Ascending aorta (tissue), 2 donors: ENCODE measurements at regions not wholly inside any gene's neighbourhood (a gene's known extent, or its start where the extent isn't known, plus 50 kb on each side); places are given as distances from the start of the nearest gene placed in this dataset.

ENCODE experiments used
- DNase-seq, 2 donors: peaks; one replicate each; pipeline ENCODE4 v3.0.0-alpha.2; 2019; ENCODE audit warnings: low spot score in 2 of 2
- H3K27ac ChIP-seq, 2 donors: fragments of 200-600 bp; sonication (generic); one replicate each; pipeline ENCODE4 v1.5.1; 2016 to 2017; ENCODE audit warnings: mild to moderate bottlenecking in 1 of 2
- H3K27me3 ChIP-seq: fragments of 200-600 bp; sonication (generic); one replicate; pipeline ENCODE4 v1.5.1; 2017
- H3K36me3 ChIP-seq, 2 donors: fragments of 200-600 bp; sonication (generic); one replicate each; pipeline ENCODE4 v1.5.1; 2016
- H3K4me1 ChIP-seq, 2 donors: fragments of 200-600 bp; sonication (generic); one replicate each; pipeline ENCODE4 v1.5.1; 2016 to 2017; ENCODE audit warnings: mild to moderate bottlenecking in 1 of 2
- H3K4me3 ChIP-seq, 2 donors: fragments of 200-600 bp; sonication (generic); one replicate each; pipeline ENCODE4 v1.5.1; 2016 to 2017; ENCODE audit warnings: mild to moderate bottlenecking in 1 of 2
- H3K9me3 ChIP-seq, 2 donors: fragments of 200-600 bp; sonication (generic); one replicate each; pipeline ENCODE4 v1.5.1; 2016
- intact Hi-C: fragments of 100-400 bp; cut with DNase I; formaldehyde crosslinking; loops from one replicate; pipeline ENCODE4 v1.15.1; 2023
- TF ChIP-seq, protein P1 (sequence below), 3 experiments: fragments of 200-600 bp in 2 of 3; fragments of 450-650 bp in 1 of 3; sonication (generic) in 2 of 3; IDR thresholded peaks; one replicate each; pipeline ENCODE4 v1.5.1; 2016 to 2019; ENCODE audit warnings: antibody characterized with exemption in 3 of 3, mild to moderate bottlenecking in 1 of 3, moderate library complexity in 1 of 3

DNA sequence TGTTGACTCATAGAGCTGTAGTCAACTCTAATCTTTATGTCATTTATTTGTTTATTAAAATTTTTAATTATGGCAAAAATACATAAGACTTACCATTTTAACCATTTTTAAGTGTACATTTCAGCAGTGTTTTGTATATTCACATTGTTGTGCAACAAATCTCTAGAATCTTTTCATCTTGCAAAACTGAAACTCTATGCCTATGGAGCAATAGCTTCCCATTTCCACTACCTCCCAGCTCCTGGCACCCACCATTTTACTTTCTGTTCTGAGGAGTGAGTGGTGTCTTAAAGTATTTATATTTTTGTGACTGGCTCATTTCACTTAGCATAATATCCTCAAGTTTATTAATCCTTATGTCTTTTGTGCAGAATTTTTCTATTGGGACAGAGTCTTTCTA lies 181.0 kb downstream of the GPAT3 start:
- Histone ChIP-seq H3K4me1 (no peaks in the 10 kb centered on the region), H3K27ac (no peak overlapping the region), H3K9me3 (no peaks in the 10 kb centered on the region), H3K4me3 (no peak overlapping the region), H3K36me3 (no peaks in the 10 kb centered on the region), H3K27me3 (no peaks in the 10 kb centered on the region)
- no peak for DNase-seq
- TF ChIP-seq, protein P1, sequence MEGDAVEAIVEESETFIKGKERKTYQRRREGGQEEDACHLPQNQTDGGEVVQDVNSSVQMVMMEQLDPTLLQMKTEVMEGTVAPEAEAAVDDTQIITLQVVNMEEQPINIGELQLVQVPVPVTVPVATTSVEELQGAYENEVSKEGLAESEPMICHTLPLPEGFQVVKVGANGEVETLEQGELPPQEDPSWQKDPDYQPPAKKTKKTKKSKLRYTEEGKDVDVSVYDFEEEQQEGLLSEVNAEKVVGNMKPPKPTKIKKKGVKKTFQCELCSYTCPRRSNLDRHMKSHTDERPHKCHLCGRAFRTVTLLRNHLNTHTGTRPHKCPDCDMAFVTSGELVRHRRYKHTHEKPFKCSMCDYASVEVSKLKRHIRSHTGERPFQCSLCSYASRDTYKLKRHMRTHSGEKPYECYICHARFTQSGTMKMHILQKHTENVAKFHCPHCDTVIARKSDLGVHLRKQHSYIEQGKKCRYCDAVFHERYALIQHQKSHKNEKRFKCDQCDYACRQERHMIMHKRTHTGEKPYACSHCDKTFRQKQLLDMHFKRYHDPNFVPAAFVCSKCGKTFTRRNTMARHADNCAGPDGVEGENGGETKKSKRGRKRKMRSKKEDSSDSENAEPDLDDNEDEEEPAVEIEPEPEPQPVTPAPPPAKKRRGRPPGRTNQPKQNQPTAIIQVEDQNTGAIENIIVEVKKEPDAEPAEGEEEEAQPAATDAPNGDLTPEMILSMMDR (IDR thresholded peaks at IDR 0.05): no peak
- intact Hi-C loops: no loop called here

DNA sequence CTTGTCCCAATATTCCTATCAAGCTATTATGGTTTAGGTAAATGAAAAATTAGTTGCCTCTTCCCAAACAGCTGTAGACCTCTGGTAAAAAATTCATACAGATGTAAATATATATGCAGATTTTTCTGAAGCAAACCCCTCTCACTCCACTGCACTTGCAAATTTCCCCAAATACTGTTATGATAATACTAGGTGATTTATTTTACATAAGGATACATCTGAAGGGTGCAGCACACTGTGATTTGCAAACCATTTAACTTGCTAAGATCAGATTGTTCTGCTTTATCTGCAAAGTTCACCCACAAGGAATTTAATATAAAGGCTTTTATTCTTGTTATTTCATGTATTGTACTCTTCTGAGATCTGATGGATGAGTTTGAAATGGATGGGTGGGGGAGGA lies 177.0 kb downstream of the GPAT3 start:
- Histone ChIP-seq H3K27me3 (no peaks in the 10 kb centered on the region), H3K9me3 (no peaks in the 10 kb centered on the region), H3K27ac (no peak overlapping the region), H3K4me1 (no peaks in the 10 kb centered on the region), H3K4me3 (no peak overlapping the region), H3K36me3 (no peaks in the 10 kb centered on the region)
- TF ChIP-seq, protein P1 (IDR thresholded peaks at IDR 0.05): no peak
- intact Hi-C loops: no loop called here
- no peak for DNase-seq

DNA sequence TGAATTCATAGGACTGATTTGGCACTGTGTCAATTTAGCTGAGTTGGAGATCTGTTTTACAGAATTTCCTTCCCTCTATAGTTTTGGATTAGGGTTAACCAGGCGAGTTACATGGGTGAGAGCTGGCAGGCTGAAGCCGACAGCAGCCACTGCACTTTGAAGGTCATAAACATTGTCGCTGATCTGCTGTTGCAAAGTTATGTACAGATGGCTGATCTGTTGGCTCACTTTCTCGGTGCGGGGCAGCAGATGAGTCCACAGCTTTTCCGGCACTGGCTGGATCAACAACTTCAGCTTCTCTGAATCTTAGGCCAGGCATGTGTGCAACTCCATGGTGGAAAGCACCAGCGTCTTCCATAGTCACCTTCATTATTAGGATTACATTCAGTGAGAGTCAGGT lies 173.7 kb downstream of the GPAT3 start:
- H3K36me3 ChIP-seq: no peaks in the 10 kb centered on the region
- no peak overlapping the region for H3K27ac ChIP-seq
- no peak for DNase-seq
- no peaks in the 10 kb centered on the region for H3K27me3 ChIP-seq
- TF ChIP-seq, protein P1 (IDR thresholded peaks at IDR 0.05): no peak
- intact Hi-C loops: no loop called here
- no peaks in the 10 kb centered on the region for H3K4me1 ChIP-seq
- H3K9me3 ChIP-seq: no peaks in the 10 kb centered on the region
- no peak overlapping the region for H3K4me3 ChIP-seq

DNA sequence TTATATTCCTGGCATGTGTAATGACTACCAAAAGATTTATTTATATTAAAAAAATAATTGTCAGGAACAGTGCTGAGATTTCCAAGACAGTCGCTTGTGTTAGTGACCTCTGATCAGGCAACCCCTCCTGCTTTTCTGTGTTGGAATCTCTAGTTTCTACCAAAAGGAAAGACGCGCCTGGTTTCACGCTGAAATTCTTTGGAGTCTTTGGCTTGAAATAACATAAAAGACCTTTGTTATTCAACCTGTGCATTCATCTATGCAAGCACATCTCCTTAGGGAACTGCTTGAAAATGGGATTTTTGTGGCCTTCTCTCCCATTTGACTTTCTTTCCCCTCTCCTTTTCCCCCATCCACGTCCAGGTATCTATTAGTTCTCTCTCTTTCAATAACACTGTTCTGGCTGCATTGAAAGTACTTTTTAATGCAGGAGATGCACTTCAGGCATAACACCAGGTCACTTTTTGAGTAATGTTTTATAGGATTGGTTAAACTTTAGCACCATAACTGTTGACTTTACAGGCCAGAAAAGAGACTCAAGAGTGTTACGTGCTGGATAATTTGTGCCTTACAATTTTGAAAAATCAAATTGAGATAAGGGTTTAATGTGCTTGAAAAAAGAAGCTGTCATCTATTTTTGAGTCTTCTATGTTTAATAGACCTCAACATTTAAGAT lies 172.7 kb downstream of the GPAT3 start:
- TF ChIP-seq, protein P1 (IDR thresholded peaks at IDR 0.05): no peak
- Histone ChIP-seq H3K36me3 (no peaks in the 10 kb centered on the region), H3K4me3 (no peak overlapping the region), H3K27me3 (no peaks in the 10 kb centered on the region), H3K27ac (no peak overlapping the region), H3K9me3 (no peaks in the 10 kb centered on the region), H3K4me1 (no peaks in the 10 kb centered on the region)
- no peak for DNase-seq
- intact Hi-C loops: no loop called here

DNA sequence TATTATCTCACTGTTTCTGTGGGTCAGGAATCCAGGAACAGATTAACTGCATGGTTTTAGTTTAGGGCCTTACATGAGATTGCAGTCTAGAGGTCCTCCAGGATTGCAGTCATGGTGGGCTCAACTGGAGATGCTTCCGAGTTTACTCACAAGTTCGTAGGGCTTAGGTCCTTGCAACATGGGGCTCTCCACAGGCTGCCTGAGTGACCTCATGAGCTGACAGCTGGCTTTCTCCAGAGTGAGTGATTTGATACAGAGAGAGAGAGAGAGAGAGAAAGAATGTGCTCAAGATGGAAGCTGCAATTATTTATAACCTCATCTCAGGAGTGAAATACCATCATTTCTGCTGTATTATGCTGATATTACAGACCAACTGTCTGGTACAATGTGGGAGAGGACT lies 168.9 kb downstream of the GPAT3 start:
- TF ChIP-seq, protein P1 (IDR thresholded peaks at IDR 0.05): no peak
- H3K4me3 ChIP-seq: no peak overlapping the region
- no peak for DNase-seq
- no peaks in the 10 kb centered on the region for H3K36me3 ChIP-seq
- intact Hi-C loops: no loop called here
- H3K27ac ChIP-seq: no peak overlapping the region
- no peaks in the 10 kb centered on the region for H3K4me1 ChIP-seq
- no peaks in the 10 kb centered on the region for H3K9me3 ChIP-seq
- no peaks in the 10 kb centered on the region for H3K27me3 ChIP-seq

DNA sequence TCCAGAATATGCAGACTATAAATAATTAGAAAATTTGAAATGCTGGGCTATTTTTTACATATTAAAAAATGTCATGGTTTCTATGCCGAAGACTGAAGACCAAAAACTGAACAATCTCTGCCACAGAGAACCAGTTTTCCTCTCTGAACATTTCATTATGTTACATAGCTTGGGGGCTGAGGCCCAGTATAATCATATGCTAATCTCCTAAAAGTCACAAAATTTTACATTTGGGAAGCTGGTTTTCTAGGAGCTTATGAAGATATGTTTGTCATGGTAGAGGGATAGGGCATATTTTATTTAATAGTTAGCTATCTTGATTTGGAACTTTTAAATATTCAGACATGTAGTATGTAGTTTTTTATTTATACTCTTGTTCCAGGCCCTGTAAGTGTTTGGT lies 167.8 kb downstream of the GPAT3 start:
- H3K4me3 ChIP-seq: no peak overlapping the region
- no peaks in the 10 kb centered on the region for H3K9me3 ChIP-seq
- no peaks in the 10 kb centered on the region for H3K4me1 ChIP-seq
- H3K36me3 ChIP-seq: no peaks in the 10 kb centered on the region
- no peaks in the 10 kb centered on the region for H3K27me3 ChIP-seq
- TF ChIP-seq, protein P1 (IDR thresholded peaks at IDR 0.05): no peak
- intact Hi-C loops: no loop called here
- DNase-seq: no peak
- H3K27ac ChIP-seq: no peak overlapping the region
